H1 (cell line): ENCODE measurements at regions not wholly inside any gene's neighbourhood (a gene's known extent, or its start where the extent isn't known, plus 50 kb on each side); places are given as distances from the start of the nearest gene placed in this dataset.

Experiments
- CTCF ChIA-PET: fragments of 300-600 bp; sonication (Branson Sonifier 250); formaldehyde crosslinking; loops from one replicate; lab custom pipeline; 2021; ENCODE audit not compliant: partially characterized antibody; lab: Charles Lee
- POLR2A ChIA-PET: fragments of 300-600 bp; sonication (Branson Sonifier 250); formaldehyde crosslinking; loops from one replicate; lab custom pipeline; 2021; ENCODE audit warnings: inconsistent platforms; ENCODE audit not compliant: partially characterized antibody; lab: Charles Lee
- DNase-seq, 2 experiments: peaks; one replicate each; pipeline versions ENCODE4 v3.0.0 to v3.0.0-alpha.2; 2010 to 2022; ENCODE audit warnings: low spot score in 2 of 2, low read depth in 1 of 2, mixed read lengths in 1 of 2
- FAIRE-seq: peaks from 2 replicates; lab custom pipeline; 2011; peaks lifted over from hg19 to GRCh38; lab: Jason Lieb, UNC
- H2AFZ ChIP-seq: 2 replicates; pipeline ENCODE4 v1.8.1; 2012; ENCODE audit warnings: low read length, inconsistent platforms
- H2AK5ac ChIP-seq: 2 replicates; pipeline ENCODE4 v1.6.1; 2013; ENCODE audit warnings: low read depth, low read length
- H2BK120ac ChIP-seq: replicated peaks from 2 replicates; pipeline ENCODE3; 2013; ENCODE audit warnings: low read depth, low read length, inconsistent platforms
- H2BK12ac ChIP-seq: 2 replicates; pipeline ENCODE4 v1.6.1; 2013; ENCODE audit warnings: low read depth, low read length
- H2BK15ac ChIP-seq: 2 replicates; pipeline ENCODE4 v1.6.1; 2013; ENCODE audit warnings: low read length
- H2BK20ac ChIP-seq: 2 replicates; pipeline ENCODE4 v1.6.1; 2013; ENCODE audit warnings: low read length
- H2BK5ac ChIP-seq: 2 replicates; pipeline ENCODE4 v1.6.1; 2013; ENCODE audit warnings: low read depth, low read length
- H3K14ac ChIP-seq: 2 replicates; pipeline ENCODE4 v1.6.1; 2013; ENCODE audit warnings: inconsistent platforms; ENCODE audit not compliant: insufficient read length
- H3K18ac ChIP-seq: 2 replicates; pipeline ENCODE4 v1.6.1; 2013; ENCODE audit warnings: low read length; ENCODE audit errors: extremely low read depth
- H3K23ac ChIP-seq: 2 replicates; pipeline ENCODE4 v1.6.1; 2013; ENCODE audit warnings: inconsistent platforms; ENCODE audit not compliant: insufficient read length
- H3K23me2 ChIP-seq: 2 replicates; pipeline ENCODE4 v1.6.1; 2013; ENCODE audit warnings: low read depth, low read length
- H3K27ac ChIP-seq: 2 replicates; pipeline ENCODE4 v1.6.1; 2011; ENCODE audit warnings: low read depth, low read length, inconsistent platforms
- H3K27me3 ChIP-seq, 4 experiments: replicated peaks in 1 of 4; 1 replicate in 1 of 4; 2 replicates in 3 of 4; pipeline versions ENCODE4 v1.6.1 to v1.8.1; 2011 to 2013; ENCODE audit warnings: low read length in 3 of 4, mild to moderate bottlenecking in 3 of 4, inconsistent platforms in 2 of 4, mixed read lengths in 2 of 4, moderate library complexity in 1 of 4; ENCODE audit not compliant: control insufficient read depth in 3 of 4, insufficient read depth in 3 of 4; ENCODE audit errors: extremely low read depth in 1 of 4
- H3K36me3 ChIP-seq, 4 experiments: 2 replicates each; pipeline versions ENCODE4 v1.6.1 to v1.8.1; 2011 to 2013; ENCODE audit warnings: mild to moderate bottlenecking in 4 of 4, low read length in 3 of 4, moderate library complexity in 2 of 4, control low read depth in 1 of 4, inconsistent platforms in 1 of 4; ENCODE audit not compliant: insufficient read depth in 4 of 4, control insufficient read depth in 2 of 4
- H3K4ac ChIP-seq: replicated peaks from 2 replicates; pipeline ENCODE3; 2013; ENCODE audit warnings: low read length, low read depth, mixed read lengths, inconsistent platforms; ENCODE audit not compliant: insufficient read length
- H3K4me1 ChIP-seq, 4 experiments: replicated peaks in 1 of 4; 1 replicate in 1 of 4; 2 replicates in 3 of 4; pipeline versions ENCODE4 v1.6.1 to v1.8.1; 2011 to 2013; ENCODE audit warnings: low read length in 3 of 4, inconsistent platforms in 2 of 4, mixed read lengths in 1 of 4; ENCODE audit not compliant: insufficient read depth in 4 of 4, control insufficient read depth in 3 of 4
- H3K4me2 ChIP-seq, 2 experiments: 2 replicates each; pipeline versions ENCODE4 v1.6.1 to v1.8.1; 2011 to 2013; ENCODE audit warnings: low read depth in 2 of 2, low read length in 2 of 2, control low read depth in 1 of 2, inconsistent platforms in 1 of 2, mild to moderate bottlenecking in 1 of 2; ENCODE audit not compliant: insufficient read depth in 1 of 2
- H3K4me3 ChIP-seq, 4 experiments: fragments of 200-600, 300-600 bp in 1 of 4; sonication (generic), shearing (Covaris generic), sonication (Bioruptor Twin) in 1 of 4; 2 replicates each; pipeline versions ENCODE4 v1.5.1 to v1.8.1; 2011 to 2016; ENCODE audit warnings: low read length in 4 of 4, low read depth in 3 of 4, control low read depth in 2 of 4, inconsistent platforms in 2 of 4, mild to moderate bottlenecking in 2 of 4, mixed read lengths in 1 of 4, moderate library complexity in 1 of 4; ENCODE audit not compliant: insufficient read depth in 2 of 4; ENCODE audit errors: extremely low read depth in 1 of 4
- H3K56ac ChIP-seq: replicated peaks from 2 replicates; pipeline ENCODE3; 2013; ENCODE audit warnings: low read depth, mild to moderate bottlenecking, mixed read lengths, low read length, inconsistent platforms; ENCODE audit not compliant: insufficient read length
- H3K79me1 ChIP-seq: 2 replicates; pipeline ENCODE4 v1.6.1; 2013; ENCODE audit warnings: low read depth, low read length, control low read depth
- H3K79me2 ChIP-seq, 2 experiments: 2 replicates each; pipeline versions ENCODE4 v1.6.1 to v1.8.1; 2012 to 2013; ENCODE audit warnings: low read length in 2 of 2, mild to moderate bottlenecking in 2 of 2, inconsistent platforms in 1 of 2; ENCODE audit not compliant: insufficient read depth in 2 of 2, control insufficient read depth in 1 of 2
- H3K9ac ChIP-seq, 4 experiments: replicated peaks in 1 of 4; 1 replicate in 1 of 4; 2 replicates in 3 of 4; pipeline versions ENCODE4 v1.6.1 to v1.8.1; 2011 to 2013; ENCODE audit warnings: low read depth in 3 of 4, low read length in 3 of 4, control low read depth in 2 of 4, mild to moderate bottlenecking in 2 of 4, moderate library complexity in 2 of 4, inconsistent platforms in 1 of 4; ENCODE audit errors: extremely low read depth in 1 of 4
- H3K9me3 ChIP-seq, 2 experiments: 2 replicates each; pipeline versions ENCODE4 v1.6.1 to v1.8.1; 2012 to 2013; ENCODE audit warnings: mild to moderate bottlenecking in 2 of 2, moderate library complexity in 2 of 2, control low read depth in 1 of 2, inconsistent platforms in 1 of 2, low read depth in 1 of 2, low read length in 1 of 2, mixed read lengths in 1 of 2; ENCODE audit not compliant: insufficient read depth in 2 of 2
- H4K20me1 ChIP-seq, 2 experiments: replicated peaks in 1 of 2; 2 replicates each; pipeline versions ENCODE3 to v1.8.1; 2011 to 2013; ENCODE audit warnings: inconsistent platforms in 2 of 2, low read length in 2 of 2, mild to moderate bottlenecking in 1 of 2; ENCODE audit not compliant: insufficient read depth in 2 of 2, control insufficient read depth in 1 of 2
- H4K5ac ChIP-seq: 2 replicates; pipeline ENCODE4 v1.6.1; 2013; ENCODE audit warnings: low read length, low read depth, mixed read lengths, inconsistent platforms; ENCODE audit not compliant: insufficient read length
- H4K8ac ChIP-seq: 2 replicates; pipeline ENCODE4 v1.8.0; 2013; ENCODE audit warnings: mild to moderate bottlenecking, moderate library complexity, low read length, inconsistent platforms; ENCODE audit not compliant: insufficient read depth; ENCODE audit errors: extremely low read depth
- H4K91ac ChIP-seq: replicated peaks from 2 replicates; pipeline ENCODE3; 2013; ENCODE audit warnings: low read length, mixed read lengths, inconsistent platforms; ENCODE audit not compliant: insufficient read length
- JUN ChIP-seq: IDR thresholded peaks from 2 replicates; pipeline ENCODE4 v1.6.1; 2011; ENCODE audit warnings: low read depth, mild to moderate bottlenecking, improper control_type of control experiment, low read length
- MAFK ChIP-seq: IDR thresholded peaks from 2 replicates; pipeline ENCODE4 v1.6.1; 2012; ENCODE audit warnings: low read depth, mild to moderate bottlenecking, improper control_type of control experiment, low read length
- RNF2 ChIP-seq: fragments of 200-900, 300-1000 bp; sonication (generic); IDR thresholded peaks from 2 replicates; pipeline ENCODE4 v1.7.1; 2016; ENCODE audit warnings: borderline replicate concordance, low read depth, mild to moderate bottlenecking, antibody characterized with exemption, low read length; ENCODE audit not compliant: poor library complexity, severe bottlenecking; ENCODE audit errors: missing control alignments
- WGBS, 2 experiments: shearing (Covaris generic) in 1 of 2; methylation state at CpG; one replicate each; pipeline versions ENCODE4 v1.1.6 to v1.1.7; 2013 to 2015; ENCODE audit warnings: low lambda C conversion rate in 2 of 2, mixed read lengths in 2 of 2, inconsistent platforms in 1 of 2, low coverage in 1 of 2, missing lambda C conversion rate in 1 of 2; ENCODE audit not compliant: insufficient replicate concordance in 2 of 2, insufficient coverage in 1 of 2, insufficient read length in 1 of 2; ENCODE audit errors: extremely low coverage in 1 of 2, missing lambda C conversion rate in 1 of 2; 5-methylcytosine and 5-hydroxymethylcytosine counted together

- no peak overlapping the region for H2BK15ac ChIP-seq
- H3K4me3 ChIP-seq, result no peak overlapping the region
- TF ChIP-seq JUN (no peak), RNF2 (no peak), MAFK (peak; percentile 88)
- no peaks in the 10 kb centered on the region for H3K36me3 ChIP-seq
- H2BK120ac ChIP-seq, result no peak overlapping the region
- FAIRE-seq (no peak), DNase-seq (no peak)
- no peak overlapping the region for H3K18ac ChIP-seq
- no peak overlapping the region for H2AFZ ChIP-seq
- H4K91ac ChIP-seq, result no peak overlapping the region
- H3K23me2 ChIP-seq, result no peaks in the 10 kb centered on the region
- no peaks in the 10 kb centered on the region for H3K27me3 ChIP-seq
- H3K27ac ChIP-seq, result no peak overlapping the region
- H3K79me2 ChIP-seq, result no peaks in the 10 kb centered on the region
- no peak overlapping the region for H4K8ac ChIP-seq
- H2BK20ac ChIP-seq, result no peak overlapping the region
- H3K79me1 ChIP-seq, result no peaks in the 10 kb centered on the region
- 94% methylated on average over 4 of the region's 4 CpGs; no CpG with 5 or more reads in 1 of the 2 experiments for WGBS, 2 experiments
- no peak overlapping the region for H3K9ac ChIP-seq
- ChIA-PET CTCF (no interaction called here), POLR2A (no interaction called here)
- no peak overlapping the region for H3K23ac ChIP-seq
- no peaks in the 10 kb centered on the region for H3K4me1 ChIP-seq
- H3K56ac ChIP-seq, result no peak overlapping the region
- H3K9me3 ChIP-seq, result 0 out of 4 replicates have a peak, but pooled peaks cover 0 to 2% of the 10 kb centered on the region in 2 experiments
- H2BK5ac ChIP-seq, result no peak overlapping the region
- H2BK12ac ChIP-seq, result no peak overlapping the region
- no peak overlapping the region for H3K4ac ChIP-seq
- H3K4me2 ChIP-seq, result no peak overlapping the region
- no peaks in the 10 kb centered on the region for H4K20me1 ChIP-seq
- no peak overlapping the region for H4K5ac ChIP-seq
- no peak overlapping the region for H2AK5ac ChIP-seq
- no peak overlapping the region for H3K14ac ChIP-seq
Observed at GRCh38 chr4:115938764-115939443, 825.5 kb upstream of the NDST4 start.
